GM19240 (cell line): ENCODE measurements at regions not wholly inside any gene's neighbourhood (a gene's known extent, or its start where the extent isn't known, plus 50 kb on each side); places are given as distances from the start of the nearest gene placed in this dataset.
"Not testable (repeated sequence)": the region's sequence is repeated elsewhere in the genome, so short reads cannot be mapped to it uniquely, and the experiment has no call there.

Experiments
- DNase-seq: peaks from one replicate; pipeline ENCODE4 v3.0.0; 2011; ENCODE audit warnings: low spot score; ENCODE audit not compliant: insufficient read length

DNA sequence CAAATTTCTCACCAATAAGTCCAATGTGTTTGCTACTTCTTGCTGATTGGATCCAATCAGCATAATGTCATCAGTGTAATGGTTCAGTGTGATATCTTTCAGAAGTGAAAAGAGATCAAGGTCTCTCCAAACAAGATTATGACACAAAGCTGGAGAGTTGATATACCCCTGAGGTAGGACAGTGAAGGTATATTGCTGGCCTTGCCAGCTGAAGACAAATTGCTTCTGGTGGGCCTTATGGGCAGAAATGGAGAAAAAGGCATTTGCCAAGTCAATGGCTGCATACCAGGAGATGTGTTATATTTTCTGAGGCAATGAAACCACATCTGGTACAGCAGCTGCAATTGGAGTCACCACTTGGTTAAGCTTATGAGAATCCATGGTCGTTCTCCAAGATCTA, 131.7 kb upstream of the PCBD1 start:
- DNase-seq, result not testable (repeated sequence)

DNA sequence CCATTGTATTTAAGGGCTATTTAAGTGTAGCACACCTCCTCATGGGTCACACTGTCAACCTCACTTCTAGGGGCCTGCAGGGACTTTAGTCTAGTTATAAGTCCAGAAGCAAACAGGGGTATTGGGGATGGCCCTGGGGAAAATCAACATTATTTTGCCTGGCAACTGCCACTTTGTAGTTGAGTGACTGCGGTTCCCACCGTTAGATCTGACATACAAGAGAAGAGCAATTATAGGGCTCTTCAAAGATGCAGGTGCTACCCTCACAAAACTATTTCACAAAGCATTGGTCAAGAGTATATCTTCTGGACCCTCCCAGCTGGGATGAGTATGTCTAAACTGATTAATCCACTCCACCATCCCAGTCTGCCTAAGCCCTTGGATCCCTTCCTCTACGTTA, 133.0 kb upstream of the PCBD1 start:
- DNase-seq, result no peak

DNA sequence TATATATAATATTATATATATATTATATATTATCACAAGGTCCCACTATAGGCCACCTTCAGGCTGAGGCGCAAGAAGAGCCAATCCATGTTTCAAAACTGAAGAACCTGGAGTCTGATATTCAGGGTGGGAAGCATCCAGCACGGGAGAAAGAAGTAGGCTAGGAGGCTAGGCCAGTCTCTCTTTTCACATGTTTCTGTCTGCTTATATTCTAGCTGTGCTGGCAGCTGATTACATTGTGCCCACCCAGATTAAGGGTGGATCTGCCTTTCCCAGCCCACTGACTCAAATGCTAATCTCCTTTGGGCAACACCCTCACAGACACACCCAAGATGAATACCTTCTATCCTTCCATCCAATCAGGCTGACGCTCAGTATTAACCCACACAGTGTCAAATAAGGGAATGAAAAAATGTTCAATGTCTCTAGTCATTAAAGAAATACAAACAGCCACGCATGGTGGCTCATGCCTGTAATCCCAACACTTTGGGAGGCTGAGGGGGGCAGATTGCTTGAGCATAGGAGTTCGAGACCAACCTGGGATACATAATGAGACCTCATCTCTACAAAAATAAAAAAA, 135.4 kb upstream of the PCBD1 start:
- no peak for DNase-seq

DNA sequence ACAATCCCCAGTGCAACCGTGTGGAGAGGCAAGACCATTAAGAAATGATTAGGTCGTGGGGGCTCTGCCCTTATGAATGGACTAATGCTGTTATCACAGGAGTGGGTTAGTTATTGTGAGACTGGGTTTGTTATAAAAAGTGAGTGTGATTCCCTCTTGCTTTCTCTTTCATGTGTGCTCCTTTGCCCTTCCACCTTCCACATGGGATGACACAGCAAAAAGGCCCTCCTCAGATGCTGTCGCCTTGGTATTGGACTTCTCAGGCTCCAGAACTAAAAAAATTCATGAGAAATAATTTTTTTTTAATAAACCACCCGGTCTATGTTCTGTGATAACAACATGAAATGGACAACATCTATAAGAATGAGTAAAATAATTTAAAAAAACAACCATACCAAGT, 136.1 kb upstream of the PCBD1 start:
- no peak for DNase-seq

DNA sequence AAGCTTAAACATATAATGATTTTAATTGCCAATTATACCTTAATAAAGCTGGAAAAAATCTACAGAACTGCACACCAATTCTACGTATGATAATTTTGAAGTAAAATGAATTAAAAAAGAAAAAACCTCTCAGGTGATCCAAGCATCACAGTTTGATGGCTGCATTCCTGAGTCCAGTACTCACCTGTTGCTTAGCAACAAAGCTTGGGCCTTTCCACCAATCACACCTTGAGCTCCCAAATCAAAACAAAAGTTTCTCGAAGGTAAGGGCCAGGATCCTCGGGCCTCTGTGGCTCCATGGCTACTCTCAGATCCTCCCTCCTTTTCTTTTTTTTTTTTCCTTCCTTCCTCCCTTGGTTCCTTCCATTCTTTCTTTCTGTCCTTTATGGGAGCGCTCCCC, 137.2 kb upstream of the PCBD1 start:
- no peak for DNase-seq

DNA sequence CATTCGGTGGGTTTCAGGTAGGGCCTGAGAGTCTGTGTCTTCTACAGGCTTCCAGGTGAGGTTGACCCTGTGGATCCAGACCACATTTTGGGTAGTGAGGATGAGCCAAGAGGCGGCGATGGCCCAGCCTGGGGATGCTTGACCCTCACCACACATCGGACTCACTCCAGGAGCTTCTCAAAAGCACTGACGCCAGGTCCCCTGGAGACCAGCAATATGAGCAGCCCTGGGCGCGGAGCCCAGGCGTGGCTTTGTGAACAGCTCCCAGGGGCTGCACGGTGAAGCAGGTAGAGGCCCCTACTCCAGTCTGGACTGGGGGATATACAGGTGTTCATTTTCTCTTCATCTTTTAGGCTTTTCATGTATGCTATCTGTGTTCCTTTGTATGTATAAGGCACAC, 139.7 kb upstream of the PCBD1 start:
- no peak for DNase-seq

DNA sequence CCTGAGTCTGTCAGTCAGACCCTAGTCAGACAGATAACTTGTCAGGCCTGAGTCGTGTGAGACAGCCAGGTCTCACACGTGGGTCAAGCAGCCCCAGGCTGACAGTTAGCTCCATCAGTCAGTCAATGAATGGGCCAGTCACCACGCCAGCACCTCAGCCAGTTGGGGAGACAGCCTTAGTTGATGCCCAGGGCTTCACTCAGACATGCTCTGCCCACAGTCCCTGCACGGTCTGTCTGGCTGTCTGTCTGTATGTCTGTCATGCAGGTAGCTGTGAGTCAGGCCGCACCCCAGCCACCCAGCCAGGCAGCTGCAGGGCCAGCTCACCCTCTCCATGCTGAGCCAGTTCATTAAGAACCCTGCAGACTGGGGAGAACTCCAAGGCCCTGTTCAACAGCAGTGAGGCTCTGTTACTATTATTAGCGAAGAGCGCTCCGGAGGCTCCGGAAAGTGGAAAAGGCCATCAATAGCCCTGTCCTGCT, 141.1 kb upstream of the PCBD1 start:
- no peak for DNase-seq

DNA sequence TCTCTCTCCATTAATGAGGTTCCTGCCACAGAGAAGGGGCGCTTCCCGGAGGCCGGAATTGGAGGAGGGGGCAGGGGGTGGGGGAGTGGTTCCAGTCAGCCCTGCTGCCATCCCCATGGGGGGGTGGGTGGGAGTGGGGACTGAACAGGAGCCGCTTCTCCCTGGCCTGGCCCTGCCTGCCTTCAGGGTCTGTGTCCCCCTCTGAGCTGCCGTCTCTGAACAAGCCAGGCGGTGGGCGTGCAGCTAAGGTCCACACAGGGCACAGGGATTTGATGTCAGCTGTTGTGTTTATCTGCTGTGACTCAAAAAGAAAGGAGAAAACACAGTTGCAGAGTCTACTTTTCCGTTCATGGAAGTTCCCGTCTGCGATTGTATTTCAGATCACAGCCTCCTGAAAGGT, 141.5 kb upstream of the PCBD1 start:
- DNase-seq, result no peak

DNA sequence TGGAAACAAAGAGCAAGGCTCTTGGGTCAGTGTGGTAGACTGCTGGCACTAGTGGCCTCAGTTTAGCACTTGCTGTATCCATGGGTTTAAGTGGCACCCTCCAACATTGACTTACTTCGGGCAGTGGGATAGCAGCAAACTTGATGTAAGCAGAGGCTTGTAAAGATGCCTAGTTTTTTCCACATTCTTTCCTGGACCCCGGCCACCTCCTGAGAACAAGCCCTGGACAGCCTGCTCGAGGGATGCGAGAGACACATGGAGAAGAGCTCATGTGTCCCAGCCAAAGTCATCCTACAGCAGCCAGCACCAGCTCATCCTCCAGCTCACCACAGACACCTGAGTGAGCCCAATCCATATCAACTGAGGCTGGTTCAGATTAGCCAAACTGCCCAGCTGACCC, 142.7 kb upstream of the PCBD1 start:
- DNase-seq, result no peak

DNA sequence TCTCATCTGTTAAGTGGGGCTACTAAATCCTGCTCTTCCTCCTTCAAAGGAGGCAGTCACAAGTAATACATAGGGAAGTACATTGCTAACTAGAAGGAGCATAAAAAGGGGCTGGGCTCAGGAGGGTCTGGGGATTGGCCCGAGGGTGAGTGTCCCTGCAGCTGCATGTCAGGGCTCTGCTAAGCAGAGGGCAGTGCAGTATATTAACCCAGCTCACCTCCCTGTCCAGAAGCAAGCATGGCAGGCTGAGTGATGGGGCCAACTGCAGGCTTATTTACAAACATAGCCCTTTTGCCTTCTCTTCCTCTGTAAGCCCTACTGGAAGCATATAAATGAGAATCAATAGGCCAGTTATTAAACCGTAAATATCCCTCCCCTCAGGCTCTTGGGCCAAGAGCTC, 143.2 kb upstream of the PCBD1 start:
- DNase-seq, result no peak

DNA sequence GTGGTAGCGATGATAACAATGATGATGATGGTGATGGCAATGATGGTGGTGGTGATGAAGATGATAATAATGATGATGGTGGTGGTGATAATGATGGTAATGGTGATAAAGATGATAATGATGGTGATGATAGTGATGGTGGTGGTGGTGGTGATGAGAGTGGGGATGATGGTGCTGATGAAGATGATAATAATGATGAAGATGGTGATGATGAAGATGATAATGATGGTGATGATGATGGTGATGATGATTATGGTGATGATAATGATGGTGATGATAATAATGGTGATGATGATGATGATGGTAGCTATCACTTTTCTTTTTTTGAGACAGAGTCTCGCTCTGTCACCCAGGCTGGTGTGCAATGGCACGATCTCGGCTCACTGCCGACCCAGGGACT, 144.5 kb upstream of the PCBD1 start:
- no peak for DNase-seq

DNA sequence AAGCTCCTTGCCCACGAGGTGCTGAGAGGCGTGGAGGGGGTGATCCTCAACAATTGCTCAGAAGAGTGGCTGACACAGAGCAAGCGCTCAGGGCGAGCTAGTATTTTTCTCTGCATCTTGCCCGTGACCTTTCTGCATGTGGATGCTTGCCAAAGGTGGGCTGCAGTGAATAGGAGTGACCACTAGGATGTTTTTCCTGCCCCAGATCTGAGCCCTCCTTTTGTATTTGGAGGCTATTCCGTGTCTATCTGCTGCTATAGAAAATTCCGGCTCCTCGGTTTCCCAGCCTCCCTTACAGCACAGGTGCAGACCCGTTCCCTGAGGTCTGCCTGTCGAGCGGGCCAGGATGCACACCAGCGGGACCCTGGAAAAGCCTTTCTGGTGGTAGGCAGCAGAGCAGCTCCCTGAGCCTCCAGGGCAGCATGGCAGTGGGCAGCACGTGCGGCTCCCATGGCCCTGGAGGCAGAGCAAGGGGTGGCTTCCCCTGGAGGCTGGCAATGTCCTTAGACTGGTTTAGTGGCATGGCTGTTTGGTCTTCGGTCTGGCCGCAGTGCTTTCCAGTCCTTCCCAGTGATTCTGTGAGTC, 145.1 kb upstream of the PCBD1 start:
- DNase-seq, result no peak

DNA sequence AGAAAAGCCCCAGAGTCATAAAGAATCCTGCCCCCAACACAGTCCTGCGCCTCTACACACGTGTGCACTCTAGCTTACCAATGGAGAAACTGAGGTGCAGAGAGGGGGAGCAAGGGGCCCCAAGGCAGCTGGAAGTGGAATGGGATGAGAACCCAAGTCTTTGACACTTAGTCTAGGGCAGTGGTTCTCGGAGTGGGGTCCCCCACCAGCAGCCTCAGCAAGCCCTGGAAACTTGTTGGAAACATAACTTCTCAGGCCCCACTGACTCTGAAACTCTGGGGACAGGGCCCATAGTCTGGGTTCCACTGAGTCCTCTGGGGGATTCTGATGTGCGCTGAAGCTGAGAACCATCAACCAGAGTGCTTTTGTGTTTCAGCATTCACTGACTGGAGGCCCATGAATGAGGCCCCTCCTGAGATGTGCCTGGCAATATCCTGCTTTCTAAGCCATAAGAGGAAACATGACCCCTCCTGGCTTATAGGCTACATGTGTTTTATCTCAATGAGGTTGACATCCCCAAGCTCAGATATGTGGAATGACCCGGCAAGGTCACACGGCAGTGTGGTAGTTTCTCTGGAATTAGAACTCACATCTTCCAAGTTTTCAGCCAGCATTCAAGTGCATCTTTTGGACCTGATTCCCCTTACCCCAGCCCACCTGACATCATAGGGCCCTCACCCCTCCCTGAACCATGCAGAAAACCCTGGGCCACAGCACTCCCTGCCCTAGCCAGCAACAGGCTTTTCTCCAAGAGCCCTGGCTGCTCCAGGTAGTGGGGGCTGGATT, 147.3 kb upstream of the PCBD1 start:
- no peak for DNase-seq

DNA sequence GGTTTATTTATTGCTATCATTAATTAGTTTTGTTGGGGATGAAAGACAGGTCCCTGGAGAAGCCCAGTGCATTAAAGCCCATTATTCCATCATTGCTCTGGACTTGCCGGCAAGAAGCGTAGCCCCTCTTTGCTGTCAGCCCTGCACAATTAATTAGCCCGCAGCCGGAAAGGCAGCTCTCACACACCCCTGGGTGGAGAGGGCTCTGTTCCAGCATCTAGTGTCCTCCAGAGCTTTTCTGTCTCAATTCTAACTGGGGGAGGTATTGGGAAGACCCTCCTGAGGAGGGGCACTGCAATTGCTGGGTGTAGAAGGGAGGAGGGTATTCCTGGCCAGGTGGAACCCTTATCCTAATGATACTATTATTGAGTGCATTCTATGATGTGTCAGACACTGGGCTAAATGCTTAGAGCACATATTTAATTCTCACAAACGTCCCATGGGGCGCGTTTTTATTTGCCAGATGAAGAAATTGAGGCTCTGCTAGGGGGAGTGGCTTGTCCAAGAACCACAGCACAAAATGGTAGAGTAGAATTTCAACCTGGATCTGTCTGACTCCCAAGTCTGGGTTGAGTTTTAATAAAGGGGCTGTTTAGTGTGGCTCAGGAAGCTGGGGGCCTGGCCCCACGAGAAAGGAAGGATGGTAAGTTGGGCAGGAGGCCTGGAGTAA, 148.1 kb upstream of the PCBD1 start:
- DNase-seq, result no peak

DNA sequence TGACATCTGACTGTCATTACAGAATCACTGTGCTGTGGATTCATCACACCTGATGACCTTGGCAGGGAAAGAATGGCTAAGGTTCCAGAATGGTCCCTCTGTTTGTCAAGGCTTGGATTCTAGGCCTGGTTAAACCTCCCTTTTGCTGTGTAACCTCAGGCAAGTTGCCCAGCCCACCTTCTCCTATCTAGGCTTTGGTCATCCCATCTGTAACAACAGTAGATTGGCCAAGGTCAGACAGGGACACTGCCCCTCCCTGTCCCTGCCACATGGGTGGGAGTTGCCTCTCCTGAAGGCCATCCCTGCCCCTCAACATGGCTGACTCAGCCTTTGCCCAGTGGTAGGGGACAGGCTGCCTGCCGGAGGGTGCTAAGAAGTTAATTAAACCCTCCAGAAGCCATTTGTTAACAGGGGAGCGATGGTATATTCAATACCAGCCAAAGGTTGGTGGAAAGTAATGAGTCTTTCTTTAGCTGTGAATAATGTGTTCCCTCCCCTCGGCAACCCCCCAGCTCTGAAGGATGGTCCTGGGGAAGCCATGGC, 149.8 kb upstream of the PCBD1 start:
- DNase-seq, result no peak

DNA sequence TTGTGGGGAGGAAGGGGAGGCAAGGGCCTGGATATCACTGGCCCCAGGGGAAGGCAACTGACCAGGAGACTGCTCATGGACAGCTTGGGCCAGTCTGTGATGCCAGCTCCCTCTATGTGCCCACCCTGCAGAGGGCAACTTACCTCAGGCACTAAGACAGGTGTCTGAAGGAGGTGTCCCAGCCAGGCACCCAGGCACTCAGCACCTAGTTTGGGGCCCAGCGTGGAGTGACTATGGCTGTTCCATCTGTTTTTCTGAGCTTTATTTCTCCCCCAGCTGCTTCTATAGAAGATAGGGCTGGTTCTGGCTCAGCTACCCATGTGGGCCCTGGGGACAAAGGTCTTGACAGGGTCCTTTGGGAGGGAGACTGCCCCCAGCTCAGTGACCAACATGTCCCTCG, 150.6 kb upstream of the PCBD1 start:
- DNase-seq, result no peak

DNA sequence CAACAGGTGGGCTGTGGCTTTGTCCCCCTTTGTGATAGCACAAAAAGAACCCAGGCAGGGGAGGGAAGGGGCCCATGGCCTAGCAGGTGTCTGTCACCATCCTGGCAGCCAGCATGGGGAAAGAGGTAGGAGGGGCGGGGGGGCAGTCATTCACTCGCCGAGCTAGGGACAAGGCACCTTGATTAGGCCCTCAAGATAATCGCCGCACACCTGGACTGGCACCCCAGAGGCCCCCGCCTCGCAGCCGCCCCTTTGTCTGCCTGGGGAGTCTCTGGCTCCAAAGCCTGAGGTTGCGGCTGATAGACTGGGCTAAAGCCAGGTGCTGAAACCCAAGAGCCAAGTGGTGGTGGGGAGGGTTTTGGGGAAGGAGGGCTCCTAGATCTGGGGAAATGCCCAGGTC, 151.2 kb upstream of the PCBD1 start:
- DNase-seq, result no peak

DNA sequence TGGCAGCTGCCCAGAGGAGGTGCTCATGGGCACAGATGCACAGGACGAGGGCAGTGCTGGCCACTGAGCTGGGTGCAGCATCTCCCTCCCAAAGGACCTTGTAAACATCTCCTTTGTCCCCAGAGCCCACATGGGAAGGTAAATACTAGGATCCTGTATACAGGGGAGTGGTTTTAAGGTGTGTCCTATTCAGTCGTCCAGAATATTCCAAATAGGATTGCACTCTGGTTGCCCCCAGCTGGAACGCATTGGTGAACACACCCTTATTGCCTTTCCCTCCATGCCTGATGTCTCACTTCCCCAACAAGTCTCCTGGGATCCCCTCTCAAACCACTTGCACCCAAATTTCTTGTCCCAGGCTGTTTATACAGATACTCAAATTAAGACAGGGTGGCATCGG, 152.0 kb upstream of the PCBD1 start:
- no peak for DNase-seq

DNA sequence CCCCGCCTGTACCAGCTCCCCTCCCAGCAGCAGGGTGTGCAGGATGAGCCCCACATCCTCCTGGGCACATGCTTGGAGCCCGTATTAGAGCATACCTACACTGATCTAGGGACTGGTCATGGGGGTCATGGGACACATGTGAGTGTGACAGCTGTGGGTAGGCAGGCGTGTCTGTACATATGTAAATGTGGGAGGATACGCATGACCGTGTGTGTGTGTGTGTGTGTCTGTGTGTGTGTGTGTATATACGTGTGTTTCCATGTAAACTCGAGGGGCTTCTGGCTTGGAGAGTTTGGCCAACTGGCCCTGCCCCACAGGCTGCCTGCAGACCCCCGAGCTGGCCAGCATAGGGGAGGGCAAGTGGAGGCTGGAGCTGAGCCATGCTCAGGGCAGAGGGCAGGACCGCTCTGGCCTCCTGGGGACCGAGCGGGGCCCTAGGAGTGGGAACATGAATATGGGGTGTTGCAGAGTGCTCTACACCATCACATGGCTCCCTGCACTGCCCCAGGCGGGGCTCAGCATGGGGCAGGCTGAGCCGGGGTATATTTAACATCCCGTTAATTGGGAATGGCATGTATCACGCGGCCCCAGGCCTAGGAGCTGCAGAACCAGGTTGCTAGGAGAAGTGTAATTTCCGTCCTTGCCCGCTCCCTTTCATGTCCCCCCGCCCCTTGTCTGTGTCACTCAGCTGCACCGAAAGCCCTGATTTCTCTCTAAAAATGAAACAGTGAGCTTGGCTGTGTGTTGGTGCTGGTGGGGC, 152.7 kb upstream of the PCBD1 start:
- no peak for DNase-seq

DNA sequence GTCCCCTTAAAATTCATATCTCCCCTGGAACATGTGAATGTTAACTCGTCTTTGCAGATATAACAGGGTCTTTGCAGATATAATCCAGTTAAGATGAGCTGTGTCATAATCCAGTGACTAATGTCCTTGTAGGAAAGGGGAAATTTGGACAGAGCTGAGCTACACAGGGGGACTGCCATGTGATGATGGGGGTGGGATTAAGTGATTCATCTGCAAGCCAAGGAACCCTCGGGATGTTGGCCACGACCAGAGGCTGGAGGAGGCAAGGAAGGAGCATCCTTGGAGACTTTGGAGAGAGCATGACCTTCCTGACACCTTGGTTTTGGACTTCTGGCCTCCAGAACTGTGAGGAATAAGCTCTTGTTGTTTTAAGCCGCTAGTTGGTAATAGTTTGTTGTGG, 153.9 kb upstream of the PCBD1 start:
- no peak for DNase-seq

DNA sequence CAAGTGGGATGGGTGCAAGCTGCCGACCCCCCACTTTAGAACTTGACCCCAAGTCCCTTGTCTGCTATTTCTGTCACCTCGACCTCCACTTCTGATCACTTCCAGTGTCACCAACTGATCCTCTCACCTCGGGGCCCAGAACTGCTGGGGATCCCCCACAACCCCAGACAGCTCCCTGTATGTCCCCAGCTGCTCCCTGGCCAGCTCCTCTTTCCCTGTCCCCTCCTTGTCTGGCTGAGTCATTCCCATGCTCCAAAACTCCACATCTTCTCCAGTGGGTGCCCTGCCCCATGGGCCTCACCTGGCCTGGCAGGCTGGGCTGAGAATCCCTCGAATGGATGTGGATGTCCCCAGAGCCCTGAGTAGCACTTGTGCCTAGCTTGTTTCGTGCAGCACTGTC, 154.3 kb upstream of the PCBD1 start:
- DNase-seq, result no peak
